Suppressor macrophage treated with lipopolysaccharide for 1 hour (primary cell): ENCODE measurements at regions not wholly inside any gene's neighbourhood (a gene's known extent, or its start where the extent isn't known, plus 50 kb on each side); places are given as distances from the start of the nearest gene placed in this dataset.
"Not testable (repeated sequence)": the region's sequence is repeated elsewhere in the genome, so short reads cannot be mapped to it uniquely, and the experiment has no call there.

Experiments used
- DNase-seq, 3 donors: peaks; one replicate each; pipeline ENCODE4 v3.0.0-alpha.2; 2020 to 2022

- DNase-seq, result no peak
Measured at GRCh38 chr10:23777153-23777552, 338.3 kb downstream of the OTUD1 start.

- DNase-seq, result no peak
Measured at GRCh38 chr10:23779301-23779700, 340.4 kb downstream of the OTUD1 start.

DNA sequence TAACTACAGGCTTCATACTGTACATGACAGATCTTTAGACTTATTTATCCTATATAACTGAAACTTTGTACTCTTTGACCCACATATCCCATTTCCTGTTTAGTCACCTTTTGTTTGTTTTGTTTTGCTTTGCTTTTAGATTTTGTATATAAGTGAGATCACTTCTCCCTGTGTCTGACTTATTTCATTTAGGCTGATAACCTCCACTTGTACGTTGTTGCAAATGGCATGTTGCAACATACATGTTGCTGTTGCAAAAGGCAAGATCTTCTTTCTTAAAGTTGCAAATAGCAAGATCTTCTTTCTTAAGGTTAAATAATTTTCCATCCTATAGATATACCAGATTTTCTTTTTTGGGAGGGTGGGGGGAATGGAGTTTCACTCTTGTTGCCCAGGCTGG lies 341.5 kb downstream of the OTUD1 start:
- peak in 1 of 3 donors; percentile 4 for DNase-seq

GRCh38 chr10:23786594-23786993 lies 347.7 kb downstream of the OTUD1 start:
- no peak for DNase-seq

DNA sequence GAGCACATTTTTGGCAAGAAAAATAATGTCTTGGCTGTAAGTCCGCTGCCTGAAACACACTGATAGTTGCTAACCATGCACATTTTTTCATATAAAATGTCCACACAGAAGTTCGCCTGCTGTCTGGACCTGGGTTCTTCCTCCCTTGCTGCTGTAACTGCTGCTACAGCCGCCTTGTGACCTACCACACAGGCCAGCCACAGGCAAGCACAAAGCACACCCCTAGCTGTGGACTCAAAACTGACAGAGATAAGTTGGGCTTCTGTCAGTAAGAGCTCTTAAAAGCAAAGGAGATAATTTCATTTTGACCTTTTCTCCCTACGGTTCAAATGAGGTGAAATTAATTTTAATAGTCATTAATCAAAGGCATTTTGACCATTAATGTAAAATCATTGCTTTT lies 354.7 kb downstream of the OTUD1 start:
- DNase-seq, result no peak

GRCh38 chr10:23797452-23797851 lies 358.6 kb downstream of the OTUD1 start:
- DNase-seq, result not testable (repeated sequence)

- DNase-seq, result no peak
Measured at GRCh38 chr10:23804125-23804524, 365.2 kb downstream of the OTUD1 start.

DNA sequence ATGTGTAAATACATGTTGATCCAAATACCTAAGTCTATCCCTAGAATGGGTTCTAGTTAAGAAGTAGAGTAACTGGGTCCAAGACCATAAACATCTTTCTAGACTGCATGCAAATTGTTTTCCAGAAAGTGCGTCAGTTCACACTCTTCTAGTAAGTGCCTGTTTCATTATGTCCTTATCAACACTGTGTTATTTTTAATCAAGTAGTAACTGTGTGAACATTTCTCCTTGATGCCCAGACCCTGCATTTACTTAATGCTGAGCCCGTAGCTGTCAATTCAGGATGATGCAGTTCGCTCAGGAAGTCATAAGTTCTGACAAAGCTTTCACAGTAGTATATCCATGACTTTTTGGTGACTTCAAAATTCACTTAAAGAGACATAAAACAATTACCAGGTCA lies 374.8 kb downstream of the OTUD1 start:
- no peak for DNase-seq

DNA sequence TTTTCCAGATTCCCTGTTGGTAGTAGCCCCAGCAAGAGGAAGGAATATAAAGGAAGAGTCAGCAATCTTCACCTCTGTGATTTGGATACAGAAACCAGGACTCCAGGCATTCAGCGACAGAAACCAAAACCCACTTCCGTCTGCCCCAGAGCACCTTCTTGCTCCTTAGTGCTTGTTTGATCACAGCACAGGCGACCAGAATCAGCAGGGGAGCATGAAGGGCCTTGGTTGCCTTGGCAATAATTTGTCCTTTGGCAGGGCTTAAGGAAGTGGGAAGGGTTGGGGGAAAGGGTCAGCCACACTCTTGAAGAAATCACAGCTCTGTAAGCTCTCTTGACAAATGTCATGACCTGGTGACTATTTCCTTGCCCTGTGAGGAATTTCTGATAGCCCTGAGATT lies 379.6 kb downstream of the OTUD1 start:
- no peak for DNase-seq

- DNase-seq, result no peak
Measured at GRCh38 chr10:23820792-23821191, 381.9 kb downstream of the OTUD1 start.

- DNase-seq, result no peak
Measured at GRCh38 chr10:23824822-23825221, 384.1 kb upstream of the KIAA1217 start.

- peak in 2 of 3 donors; percentile 21 to 28 for DNase-seq
Measured at GRCh38 chr10:23826421-23826820, 382.5 kb upstream of the KIAA1217 start.

DNA sequence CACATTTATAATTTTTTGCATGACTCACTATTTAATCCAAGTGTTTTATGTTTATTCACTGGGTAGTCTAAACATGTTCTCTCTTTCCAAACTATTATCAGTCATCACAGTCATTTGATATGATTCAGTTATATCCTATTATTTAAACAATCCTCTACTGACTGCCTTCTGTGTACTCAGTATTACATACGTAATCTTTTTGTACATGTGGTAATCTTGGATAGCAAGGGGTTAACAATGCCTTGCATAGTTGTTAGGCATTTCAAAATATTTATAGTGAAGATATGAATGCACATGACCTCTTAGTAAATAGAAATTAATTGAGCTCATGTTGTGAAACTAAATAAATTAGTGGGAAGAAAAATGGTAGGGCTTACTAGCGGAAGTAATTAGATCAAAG lies 379.4 kb upstream of the KIAA1217 start:
- no peak for DNase-seq

DNA sequence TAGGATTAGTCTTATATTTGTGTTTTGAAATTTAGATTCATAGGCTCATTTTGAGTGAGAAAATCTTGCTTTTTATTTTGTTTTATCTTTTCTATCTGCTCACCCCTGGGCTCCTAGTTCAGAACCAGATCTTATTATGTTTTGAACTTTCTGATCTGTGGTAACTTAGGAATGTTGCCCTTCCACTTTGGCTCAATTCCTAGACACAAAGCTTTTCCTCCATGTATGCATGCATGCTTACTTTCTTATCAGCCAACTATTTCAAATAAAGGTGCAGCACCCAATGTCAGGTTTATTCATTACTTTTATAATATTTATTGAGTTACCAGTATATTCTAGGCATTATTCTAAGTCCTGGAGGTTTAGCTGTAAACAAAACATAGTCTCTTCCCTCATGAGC lies 374.8 kb upstream of the KIAA1217 start:
- DNase-seq, result no peak

DNA sequence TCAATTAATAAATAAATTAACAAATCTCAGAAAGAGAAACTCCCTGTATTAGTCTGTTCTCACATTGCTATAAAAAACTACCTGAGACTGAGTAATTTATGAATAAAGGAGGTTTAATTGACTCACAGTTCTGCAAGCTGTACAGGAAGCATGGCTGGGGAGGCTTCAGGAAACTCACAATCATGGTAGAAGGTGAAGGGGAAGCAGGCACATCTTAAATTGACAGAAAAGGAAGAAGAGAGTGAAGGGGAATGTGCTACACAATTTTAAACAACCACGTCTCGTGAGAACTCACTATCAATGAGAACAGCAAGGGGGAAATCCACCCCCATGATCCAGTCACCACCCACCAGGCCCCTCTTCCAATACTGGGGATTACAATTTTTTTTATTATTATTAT lies 358.3 kb upstream of the KIAA1217 start:
- no peak for DNase-seq

- no peak for DNase-seq
Measured at GRCh38 chr10:23859598-23859997, 349.3 kb upstream of the KIAA1217 start.

GRCh38 chr10:23864631-23865147 lies 344.2 kb upstream of the KIAA1217 start:
- no peak for DNase-seq

- not testable (repeated sequence) for DNase-seq
Measured at GRCh38 chr10:23866985-23867384, 342.0 kb upstream of the KIAA1217 start.

DNA sequence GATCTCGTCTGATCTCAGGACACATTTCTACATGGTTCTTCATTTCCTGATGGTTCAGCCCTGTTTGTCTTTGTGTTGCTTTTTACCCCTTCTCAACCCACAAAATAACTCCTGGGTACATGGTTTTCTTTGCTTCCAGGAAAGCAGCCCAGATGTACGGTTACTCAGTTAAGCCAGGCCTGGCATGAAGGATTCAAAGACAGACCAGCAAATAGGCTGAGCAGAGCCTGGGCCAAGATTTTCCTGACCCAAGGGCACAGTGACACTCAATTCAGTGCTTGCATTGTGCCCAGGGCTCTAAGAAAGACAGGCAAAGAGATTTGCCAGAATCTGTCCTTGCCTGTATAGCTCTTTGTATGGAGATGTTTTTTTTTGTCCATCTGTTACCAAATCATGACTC lies 340.8 kb upstream of the KIAA1217 start:
- no peak for DNase-seq

GRCh38 chr10:23869548-23869947 lies 339.4 kb upstream of the KIAA1217 start:
- DNase-seq, result no peak

DNA sequence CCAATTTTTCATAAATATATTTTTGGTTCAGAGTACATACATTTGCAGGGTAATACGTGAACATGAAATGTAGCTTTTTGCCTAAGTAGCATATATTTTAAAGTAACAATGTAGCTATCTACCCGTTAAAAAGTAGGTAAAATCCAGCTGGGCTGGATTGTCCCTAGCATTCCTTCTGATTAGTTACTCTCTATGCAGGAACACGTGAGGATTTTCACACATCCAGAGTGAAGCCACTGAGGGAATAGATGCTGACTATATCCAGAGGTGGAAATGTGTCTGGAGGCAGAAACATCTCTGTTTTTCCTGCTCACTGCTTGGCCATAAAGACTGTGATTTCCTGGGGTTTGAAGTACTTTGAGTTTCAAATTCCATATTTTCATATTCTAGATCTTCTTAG lies 338.9 kb upstream of the KIAA1217 start:
- DNase-seq, result no peak

GRCh38 chr10:23870651-23871610 lies 338.0 kb upstream of the KIAA1217 start:
- DNase-seq, result no peak

DNA sequence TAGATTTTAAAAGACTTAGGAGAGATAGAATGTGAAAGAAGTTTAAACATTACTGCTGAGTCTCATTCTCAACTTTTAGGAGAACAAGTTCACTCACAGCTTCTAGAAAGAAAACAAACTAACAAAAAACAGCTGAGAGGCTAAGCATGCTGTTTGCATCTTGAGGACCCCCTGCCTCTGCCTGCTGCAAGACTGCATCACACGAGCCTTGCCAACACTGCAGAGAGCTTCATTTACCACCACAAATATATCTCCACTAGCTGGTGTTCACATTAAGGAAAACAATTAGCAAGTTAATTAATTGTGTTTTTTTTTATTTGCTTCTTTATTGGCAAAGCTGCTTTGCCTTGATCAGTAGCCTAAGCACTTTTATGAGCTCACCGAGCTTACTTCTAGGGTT lies 336.6 kb upstream of the KIAA1217 start:
- no peak for DNase-seq

- no peak for DNase-seq
Measured at GRCh38 chr10:23877791-23878320, 331.1 kb upstream of the KIAA1217 start.
